Hematopoietic multipotent progenitor cell treated with erythropoietin and hydrocortisone succinate and interleukin-3 and kit ligand, for 17 days (in vitro differentiated cells): ENCODE measurements at regions not wholly inside any gene's neighbourhood (a gene's known extent, or its start where the extent isn't known, plus 50 kb on each side); places are given as distances from the start of the nearest gene placed in this dataset.
"Not testable (repeated sequence)": the region's sequence is repeated elsewhere in the genome, so short reads cannot be mapped to it uniquely, and the experiment has no call there.

ENCODE experiments used
- DNase-seq: peaks from one replicate; pipeline ENCODE4 v3.0.0-alpha.2; 2015; ENCODE audit warnings: low spot score

- no peak for DNase-seq
Observed at GRCh38 chr6:145132709-145133108, 602.6 kb downstream of the EPM2A start.

- no peak for DNase-seq
Observed at GRCh38 chr6:145135702-145136101, 599.6 kb downstream of the EPM2A start.

GRCh38 chr6:145137425-145137824 lies 597.9 kb downstream of the EPM2A start:
- DNase-seq: no peak

- DNase-seq: no peak
Observed at GRCh38 chr6:145138469-145139139, 596.7 kb downstream of the EPM2A start.

- DNase-seq: no peak
Observed at GRCh38 chr6:145139140-145139850, 596.0 kb downstream of the EPM2A start.

- DNase-seq: no peak
Observed at GRCh38 chr6:145139895-145140294, 595.4 kb downstream of the EPM2A start.

- DNase-seq: no peak
Observed at GRCh38 chr6:145141572-145141971, 593.7 kb downstream of the EPM2A start.

- no peak for DNase-seq
Observed at GRCh38 chr6:145142958-145143357, 592.4 kb downstream of the EPM2A start.

- DNase-seq: no peak
Observed at GRCh38 chr6:145143379-145143778, 591.9 kb downstream of the EPM2A start.

GRCh38 chr6:145147559-145147958 lies 587.8 kb downstream of the EPM2A start:
- no peak for DNase-seq

- no peak for DNase-seq
Observed at GRCh38 chr6:145147981-145148749, 587.2 kb downstream of the EPM2A start.

- DNase-seq: no peak
Observed at GRCh38 chr6:145148776-145149175, 586.5 kb downstream of the EPM2A start.

GRCh38 chr6:145151624-145152023 lies 583.7 kb downstream of the EPM2A start:
- no peak for DNase-seq

- no peak for DNase-seq
Observed at GRCh38 chr6:145153495-145153894, 581.8 kb downstream of the EPM2A start.

GRCh38 chr6:145155411-145155810 lies 579.9 kb downstream of the EPM2A start:
- no peak for DNase-seq

GRCh38 chr6:145155873-145156782 lies 579.2 kb downstream of the EPM2A start:
- no peak for DNase-seq

GRCh38 chr6:145158636-145159035 lies 576.7 kb downstream of the EPM2A start:
- not testable (repeated sequence) for DNase-seq

GRCh38 chr6:145159921-145160320 lies 575.4 kb downstream of the EPM2A start:
- DNase-seq: no peak

- no peak for DNase-seq
Observed at GRCh38 chr6:145161501-145161900, 573.8 kb downstream of the EPM2A start.

GRCh38 chr6:145169726-145170224 lies 565.5 kb downstream of the EPM2A start:
- no peak for DNase-seq

GRCh38 chr6:145175470-145175869 lies 559.9 kb downstream of the EPM2A start:
- DNase-seq: no peak

GRCh38 chr6:145178391-145178790 lies 556.9 kb downstream of the EPM2A start:
- DNase-seq: no peak
